Gastroesophageal sphincter (tissue), 4 donors: ENCODE measurements at regions not wholly inside any gene's neighbourhood (a gene's known extent, or its start where the extent isn't known, plus 50 kb on each side); places are given as distances from the start of the nearest gene placed in this dataset.

Source experiments
- ATAC-seq: fragments of 150-250 bp; one replicate; pipeline ENCODE4 v1.9.1; 2016; ENCODE audit warnings: mild to moderate bottlenecking, moderate library complexity
- H3K27ac ChIP-seq, 4 donors: fragments of 200-600 bp; sonication (generic) in 3 of 4; 1 replicate in 3 of 4; 2 replicates in 1 of 4; pipeline ENCODE4 v1.5.1; 2016 to 2019
- H3K27me3 ChIP-seq: fragments of 200-600 bp; sonication (generic); one replicate; pipeline ENCODE4 v1.5.1; 2019
- H3K36me3 ChIP-seq, 2 donors: fragments of 200-600 bp; sonication (generic); one replicate each; pipeline ENCODE4 v1.5.1; 2019; ENCODE audit warnings: control low read depth in 1 of 2
- H3K4me1 ChIP-seq, 3 donors: fragments of 200-600 bp; sonication (generic); 1 replicate in 2 of 3; 2 replicates in 1 of 3; pipeline ENCODE4 v1.5.1; 2016 to 2019; ENCODE audit warnings: control low read depth in 2 of 3
- H3K4me3 ChIP-seq, 2 donors: fragments of 200-600 bp; sonication (generic); one replicate each; pipeline ENCODE4 v1.5.1; 2019; ENCODE audit warnings: mild to moderate bottlenecking in 1 of 2, moderate library complexity in 1 of 2
- H3K9me3 ChIP-seq, 3 donors: fragments of 200-600 bp; sonication (generic); one replicate each; pipeline ENCODE4 v1.5.1; 2017 to 2019; ENCODE audit warnings: control low read depth in 2 of 3
- EP300 ChIP-seq: sonication (generic); formaldehyde crosslinking; IDR thresholded peaks from one replicate; pipeline ENCODE4 v1.6.1; 2017; ENCODE audit warnings: antibody characterized with exemption, mild to moderate bottlenecking
- POLR2A ChIP-seq, 2 donors: fragments of 450-650 bp; IDR thresholded peaks; one replicate each; pipeline ENCODE4 v1.6.1; 2017; ENCODE audit warnings: antibody characterized with exemption in 2 of 2, mild to moderate bottlenecking in 2 of 2, moderate library complexity in 1 of 2
- POLR2AphosphoS5 ChIP-seq: sonication (generic); formaldehyde crosslinking; IDR thresholded peaks from one replicate; pipeline ENCODE4 v1.6.1; 2017; ENCODE audit warnings: antibody characterized with exemption
- WGBS, 2 donors: methylation state at CpG; one replicate each; pipeline ENCODE4 v1.1.5; 2018; ENCODE audit warnings: low coverage in 1 of 2; 5-methylcytosine and 5-hydroxymethylcytosine counted together
- TF ChIP-seq, protein P1 (sequence below), 4 experiments: fragments of 200-600 bp in 2 of 4; fragments of 450-650 bp in 2 of 4; sonication (generic) in 1 of 4; IDR thresholded peaks; one replicate each; pipeline ENCODE4 v1.5.1; 2017 to 2019; ENCODE audit warnings: antibody characterized with exemption in 4 of 4, mild to moderate bottlenecking in 2 of 4, moderate library complexity in 2 of 4

DNA sequence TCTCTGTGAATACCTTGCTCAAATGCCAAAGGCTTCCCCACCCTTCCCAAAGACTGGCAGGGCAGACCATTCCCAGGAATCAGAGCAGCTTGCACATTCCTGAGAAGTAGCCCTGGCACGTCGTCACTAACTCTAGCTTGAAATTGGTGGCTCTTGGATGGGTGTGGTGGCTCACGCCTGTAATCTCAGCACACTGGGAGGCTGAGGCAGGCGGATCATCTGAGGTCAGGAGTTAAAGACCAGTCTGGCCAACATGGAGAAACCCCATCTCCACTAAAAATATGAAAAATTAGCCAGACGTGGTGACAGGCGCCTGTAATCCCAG, 108.2 kb upstream of the MPP7 start:
- peaks cover 0 to 8% (median 0%) of the 10 kb centered on the region in 3 donors for H3K9me3 ChIP-seq
- ATAC-seq, result no peak
- no peak overlapping the region for H3K27ac ChIP-seq
- H3K27me3 ChIP-seq, result peaks cover 6% of the 10 kb centered on the region
- WGBS, 2 donors, result 80 to 100% methylated on average over 2 to 4 of the region's 6 CpGs
- H3K4me3 ChIP-seq, result no peak overlapping the region
- TF ChIP-seq EP300, result no peak
- TF ChIP-seq, protein P1, sequence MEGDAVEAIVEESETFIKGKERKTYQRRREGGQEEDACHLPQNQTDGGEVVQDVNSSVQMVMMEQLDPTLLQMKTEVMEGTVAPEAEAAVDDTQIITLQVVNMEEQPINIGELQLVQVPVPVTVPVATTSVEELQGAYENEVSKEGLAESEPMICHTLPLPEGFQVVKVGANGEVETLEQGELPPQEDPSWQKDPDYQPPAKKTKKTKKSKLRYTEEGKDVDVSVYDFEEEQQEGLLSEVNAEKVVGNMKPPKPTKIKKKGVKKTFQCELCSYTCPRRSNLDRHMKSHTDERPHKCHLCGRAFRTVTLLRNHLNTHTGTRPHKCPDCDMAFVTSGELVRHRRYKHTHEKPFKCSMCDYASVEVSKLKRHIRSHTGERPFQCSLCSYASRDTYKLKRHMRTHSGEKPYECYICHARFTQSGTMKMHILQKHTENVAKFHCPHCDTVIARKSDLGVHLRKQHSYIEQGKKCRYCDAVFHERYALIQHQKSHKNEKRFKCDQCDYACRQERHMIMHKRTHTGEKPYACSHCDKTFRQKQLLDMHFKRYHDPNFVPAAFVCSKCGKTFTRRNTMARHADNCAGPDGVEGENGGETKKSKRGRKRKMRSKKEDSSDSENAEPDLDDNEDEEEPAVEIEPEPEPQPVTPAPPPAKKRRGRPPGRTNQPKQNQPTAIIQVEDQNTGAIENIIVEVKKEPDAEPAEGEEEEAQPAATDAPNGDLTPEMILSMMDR (IDR thresholded peaks at IDR 0.05), result no peak
- TF ChIP-seq POLR2A (IDR thresholded peaks at IDR 0.05), result no peak
- no peak for TF ChIP-seq POLR2AphosphoS5
- no peaks in the 10 kb centered on the region for H3K4me1 ChIP-seq
- no peaks in the 10 kb centered on the region for H3K36me3 ChIP-seq

DNA sequence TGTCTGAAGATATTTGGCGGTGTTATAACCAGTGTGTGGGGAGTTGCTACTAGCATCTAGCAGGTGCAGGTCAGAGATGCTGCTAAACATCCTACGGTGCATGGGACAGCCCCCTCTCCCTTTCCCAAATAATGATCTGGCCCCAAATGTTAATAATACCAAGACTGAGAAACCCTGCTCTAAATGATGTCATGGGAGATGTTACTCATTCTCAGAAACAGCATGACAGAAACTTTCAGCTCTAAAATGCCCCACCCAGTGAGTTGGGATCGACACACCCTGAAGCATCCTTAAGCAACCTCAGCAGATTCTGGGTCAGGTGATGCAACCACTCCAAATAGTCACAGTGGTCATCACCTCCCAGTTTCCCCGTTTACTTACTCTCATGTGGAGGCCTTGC, 108.8 kb upstream of the MPP7 start:
- no peak overlapping the region for H3K27ac ChIP-seq

DNA sequence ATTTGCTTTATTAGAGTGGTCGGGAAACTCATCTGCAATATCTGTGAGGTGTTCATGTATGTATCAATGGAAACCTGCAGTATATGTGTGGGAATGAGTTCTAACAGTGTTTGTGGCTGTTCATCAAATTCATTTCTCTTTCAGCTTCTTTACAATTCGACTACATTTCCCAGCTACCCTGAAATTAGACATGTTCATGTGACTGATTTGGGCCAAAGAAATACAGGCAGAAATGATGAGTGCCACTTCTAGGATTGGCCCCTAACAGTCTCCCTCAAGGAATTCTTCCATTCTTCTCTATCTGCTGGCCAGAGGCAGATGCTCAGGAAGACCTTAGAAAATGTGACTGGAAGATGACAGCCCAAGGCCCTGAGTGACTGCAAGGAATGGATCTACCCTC, 114.8 kb upstream of the WAC start:
- no peaks in the 10 kb centered on the region for H3K4me1 ChIP-seq
- no peaks in the 10 kb centered on the region for H3K27me3 ChIP-seq
- 84 to 94% methylated on average over 2 of the region's 2 CpGs for WGBS, 2 donors
- TF ChIP-seq, protein P1 (IDR thresholded peaks at IDR 0.05), result no peak
- no peak for TF ChIP-seq POLR2A (IDR thresholded peaks at IDR 0.05)
- no peak for TF ChIP-seq EP300
- TF ChIP-seq POLR2AphosphoS5, result no peak
- H3K9me3 ChIP-seq, result peaks cover 0 to 8% (median 0%) of the 10 kb centered on the region in 3 donors
- no peaks in the 10 kb centered on the region for H3K36me3 ChIP-seq
- no peak for ATAC-seq
- no peak overlapping the region for H3K27ac ChIP-seq
- H3K4me3 ChIP-seq, result no peak overlapping the region

More for the DNA sequence above, 108.8 kb upstream of the MPP7 start:
- Histone ChIP-seq H3K27me3 (peaks cover 6% of the 10 kb centered on the region), H3K4me3 (no peak overlapping the region), H3K36me3 (no peaks in the 10 kb centered on the region), H3K9me3 (peaks cover 0 to 8% (median 0%) of the 10 kb centered on the region in 3 donors), H3K4me1 (no peaks in the 10 kb centered on the region)
- ATAC-seq, result no peak
- 64 to 80% methylated on average over 2 to 4 of the region's 4 CpGs for WGBS, 2 donors
- TF ChIP-seq POLR2AphosphoS5, result no peak
- TF ChIP-seq POLR2A (IDR thresholded peaks at IDR 0.05), result no peak
- TF ChIP-seq, protein P1 (IDR thresholded peaks at IDR 0.05), result no peak

DNA sequence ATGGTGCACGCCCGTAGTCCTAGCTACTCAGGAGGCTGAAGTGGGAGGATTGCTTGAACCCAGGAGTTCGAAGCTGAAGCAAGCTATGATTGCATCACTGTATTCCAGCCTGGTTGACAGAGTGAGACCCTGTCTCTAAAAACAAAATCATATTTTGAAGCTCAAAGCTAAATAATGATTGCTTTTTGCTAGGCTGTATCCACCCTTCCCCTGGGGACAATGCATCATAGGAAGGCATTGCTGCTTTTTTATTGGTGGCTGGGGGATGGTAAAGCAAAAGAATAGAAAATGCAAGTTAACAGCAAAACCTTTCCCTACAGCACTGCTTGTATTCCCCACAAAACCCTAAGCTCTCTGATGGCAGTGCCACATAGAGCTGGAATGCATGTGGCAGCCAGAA, 107.5 kb upstream of the WAC start:
- TF ChIP-seq EP300, result no peak
- no peak for TF ChIP-seq POLR2A (IDR thresholded peaks at IDR 0.05)
- no peak for TF ChIP-seq POLR2AphosphoS5
- TF ChIP-seq, protein P1 (IDR thresholded peaks at IDR 0.05), result no peak
- 90 to 100% methylated on average over 3 of the region's 3 CpGs for WGBS, 2 donors
- Histone ChIP-seq H3K4me3 (no peak overlapping the region), H3K27ac (no peak overlapping the region), H3K36me3 (no peaks in the 10 kb centered on the region), H3K9me3 (no peaks in the 10 kb centered on the region), H3K27me3 (no peaks in the 10 kb centered on the region), H3K4me1 (no peaks in the 10 kb centered on the region)
- no peak for ATAC-seq

DNA sequence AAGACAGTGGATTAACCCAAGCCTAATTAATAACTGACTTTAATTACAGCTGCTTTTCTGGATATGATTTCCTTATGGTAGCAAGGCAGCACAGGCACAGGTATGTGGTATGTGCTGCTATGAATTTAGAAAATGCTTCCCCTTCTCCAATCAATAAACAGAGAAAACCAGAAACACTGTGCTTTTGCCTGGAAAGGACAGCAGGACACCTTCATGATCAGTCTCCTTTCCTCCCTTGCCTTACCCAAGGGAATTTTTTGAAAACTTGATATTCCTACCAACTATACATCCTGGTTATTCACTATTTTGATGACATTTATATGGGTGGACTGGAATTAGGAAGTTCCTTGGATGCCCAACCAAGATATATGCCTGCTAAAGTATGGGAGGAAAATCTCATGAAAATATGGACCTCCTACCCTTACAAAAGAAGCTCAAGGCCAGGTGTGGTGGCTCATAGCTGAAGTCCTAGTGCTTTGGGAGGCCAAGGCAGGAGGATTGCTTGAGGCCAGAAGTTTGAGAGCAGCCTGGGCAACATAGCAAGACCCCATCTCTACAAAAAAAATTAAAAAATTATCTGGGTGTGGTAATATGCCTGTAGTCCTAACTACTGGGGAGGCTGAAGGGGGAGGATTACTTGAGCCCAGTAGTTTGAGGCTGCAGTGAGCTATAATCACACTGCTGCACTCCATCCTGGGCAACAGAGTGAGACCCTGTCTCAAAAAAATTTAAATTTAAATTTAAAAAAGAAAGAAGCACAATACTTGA, 106.3 kb upstream of the WAC start:
- no peak overlapping the region for H3K4me3 ChIP-seq
- H3K36me3 ChIP-seq, result no peaks in the 10 kb centered on the region
- ATAC-seq, result no peak

More for the DNA sequence above, 106.3 kb upstream of the WAC start:
- no peaks in the 10 kb centered on the region for H3K27me3 ChIP-seq
- no peak overlapping the region for H3K27ac ChIP-seq
- TF ChIP-seq, protein P1 (IDR thresholded peaks at IDR 0.05), result no peak
- TF ChIP-seq POLR2A (IDR thresholded peaks at IDR 0.05) (no peak), EP300 (no peak), POLR2AphosphoS5 (no peak)
- H3K9me3 ChIP-seq, result no peaks in the 10 kb centered on the region
- H3K4me1 ChIP-seq, result no peaks in the 10 kb centered on the region
